Erythroblast (primary cell): ENCODE measurements at regions not wholly inside any gene's neighbourhood (a gene's known extent, or its start where the extent isn't known, plus 50 kb on each side); places are given as distances from the start of the nearest gene placed in this dataset.

Experiments used
- GATA1 ChIP-seq: IDR thresholded peaks from 2 replicates; pipeline ENCODE4 v1.6.1; 2011; ENCODE audit warnings: low read depth, mild to moderate bottlenecking, control low read depth, low read length, moderate library complexity
- POLR2A ChIP-seq: IDR thresholded peaks from 2 replicates; pipeline ENCODE4 v1.6.1; 2011; ENCODE audit warnings: mild to moderate bottlenecking, low read length

GRCh38 chr2:64831134-64831976 is 157.8 kb upstream of the SLC1A4 start:
- no peak for TF ChIP-seq POLR2A
- no peak for TF ChIP-seq GATA1
